Kidney (tissue), 13 donors: ENCODE measurements at regions not wholly inside any gene's neighbourhood (a gene's known extent, or its start where the extent isn't known, plus 50 kb on each side); places are given as distances from the start of the nearest gene placed in this dataset.

Source experiments
- DNase-seq, 5 donors: peaks; one replicate each; pipeline ENCODE4 v3.0.0-alpha.2; 2013 to 2020
- FAIRE-seq: peaks from 2 replicates; lab custom pipeline; 2012; peaks lifted over from hg19 to GRCh38; lab: Jason Lieb, UNC
- H3K27ac ChIP-seq, 2 donors: one replicate each; pipeline ENCODE4 v1.7.0; 2013; ENCODE audit warnings: low read depth in 2 of 2, low read length in 2 of 2, inconsistent platforms in 1 of 2
- H3K27me3 ChIP-seq: one replicate; pipeline ENCODE4 v1.7.1; 2013; ENCODE audit warnings: low read length, inconsistent platforms; ENCODE audit not compliant: control insufficient read depth, insufficient read depth
- H3K36me3 ChIP-seq, 3 donors: one replicate each; pipeline versions ENCODE4 v1.7.0 to v1.7.1; 2013; ENCODE audit warnings: low read length in 3 of 3, control low read depth in 1 of 3, inconsistent platforms in 1 of 3; ENCODE audit not compliant: insufficient read depth in 3 of 3, control insufficient read depth in 2 of 3
- H3K4me1 ChIP-seq, 3 donors: one replicate each; pipeline versions ENCODE4 v1.7.0 to v1.7.1; 2013; ENCODE audit warnings: low read length in 3 of 3, inconsistent platforms in 1 of 3, low read depth in 1 of 3; ENCODE audit not compliant: control insufficient read depth in 2 of 3, insufficient read depth in 2 of 3
- H3K4me3 ChIP-seq, 3 donors: one replicate each; pipeline versions ENCODE4 v1.7.0 to v1.8.1; 2013; ENCODE audit warnings: low read length in 3 of 3, control low read depth in 1 of 3, inconsistent platforms in 1 of 3
- H3K9ac ChIP-seq, 3 donors: one replicate each; pipeline versions ENCODE4 v1.7.0 to v1.7.1; 2013; ENCODE audit warnings: low read length in 3 of 3, control low read depth in 1 of 3, inconsistent platforms in 1 of 3
- H3K9me3 ChIP-seq, 3 donors: one replicate each; pipeline versions ENCODE4 v1.7.0 to v1.7.1; 2013; ENCODE audit warnings: low read length in 3 of 3, control low read depth in 1 of 3, inconsistent platforms in 1 of 3; ENCODE audit not compliant: control insufficient read depth in 2 of 3, insufficient read depth in 1 of 3
- intact Hi-C: fragments of 100-400 bp; cut with DNase I; formaldehyde crosslinking; loops from one replicate; pipeline ENCODE4 v1.11.1; 2022
- TF ChIP-seq, protein P1 (sequence below): IDR thresholded peaks from 3 replicates; pipeline ENCODE4 v1.5.1; 2012; ENCODE audit warnings: mild to moderate bottlenecking, moderate library complexity, borderline replicate concordance; ENCODE audit not compliant: insufficient read depth; ENCODE audit errors: extremely low read depth
- donor health status: control.
- donor health status: control.
- donor health status: control.
- donor health status: control.
- donor health status: control.
- donor health status: DM: yes; HTN: yes; CAD: no.
- donor health status: Normal renal cell carcinoma (clear cell type).

DNA sequence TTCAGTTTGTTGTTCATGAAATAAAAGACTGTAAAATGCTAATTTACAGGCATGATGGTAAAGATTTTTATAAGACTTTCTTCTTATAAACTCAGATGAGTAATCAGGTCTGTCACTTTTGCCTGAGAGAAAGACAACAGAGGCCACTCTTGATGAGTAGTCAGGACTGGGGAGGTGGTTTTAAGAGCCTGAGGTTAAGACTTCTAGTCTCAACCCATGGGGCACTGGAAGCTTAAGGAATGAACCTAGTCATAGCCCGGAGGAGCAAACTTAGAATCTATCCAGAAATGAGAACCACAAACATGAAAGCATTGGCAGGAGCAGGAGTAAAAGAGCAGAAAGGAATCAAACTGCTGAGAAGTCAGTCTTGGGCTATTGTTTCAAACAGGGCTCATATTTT lies 846.3 kb upstream of the ARPP21 start:
- H3K9ac ChIP-seq, result no peak overlapping the region
- H3K4me1 ChIP-seq, result no peaks in the 10 kb centered on the region
- FAIRE-seq, result no peak
- H3K27me3 ChIP-seq, result no peaks in the 10 kb centered on the region
- intact Hi-C loops, result no loop called here
- H3K27ac ChIP-seq, result no peak overlapping the region
- H3K4me3 ChIP-seq, result no peak overlapping the region
- TF ChIP-seq, protein P1, sequence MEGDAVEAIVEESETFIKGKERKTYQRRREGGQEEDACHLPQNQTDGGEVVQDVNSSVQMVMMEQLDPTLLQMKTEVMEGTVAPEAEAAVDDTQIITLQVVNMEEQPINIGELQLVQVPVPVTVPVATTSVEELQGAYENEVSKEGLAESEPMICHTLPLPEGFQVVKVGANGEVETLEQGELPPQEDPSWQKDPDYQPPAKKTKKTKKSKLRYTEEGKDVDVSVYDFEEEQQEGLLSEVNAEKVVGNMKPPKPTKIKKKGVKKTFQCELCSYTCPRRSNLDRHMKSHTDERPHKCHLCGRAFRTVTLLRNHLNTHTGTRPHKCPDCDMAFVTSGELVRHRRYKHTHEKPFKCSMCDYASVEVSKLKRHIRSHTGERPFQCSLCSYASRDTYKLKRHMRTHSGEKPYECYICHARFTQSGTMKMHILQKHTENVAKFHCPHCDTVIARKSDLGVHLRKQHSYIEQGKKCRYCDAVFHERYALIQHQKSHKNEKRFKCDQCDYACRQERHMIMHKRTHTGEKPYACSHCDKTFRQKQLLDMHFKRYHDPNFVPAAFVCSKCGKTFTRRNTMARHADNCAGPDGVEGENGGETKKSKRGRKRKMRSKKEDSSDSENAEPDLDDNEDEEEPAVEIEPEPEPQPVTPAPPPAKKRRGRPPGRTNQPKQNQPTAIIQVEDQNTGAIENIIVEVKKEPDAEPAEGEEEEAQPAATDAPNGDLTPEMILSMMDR, result no peak
- H3K36me3 ChIP-seq, result no peaks in the 10 kb centered on the region
- H3K9me3 ChIP-seq, result no peaks in the 10 kb centered on the region
- DNase-seq, result no peak

DNA sequence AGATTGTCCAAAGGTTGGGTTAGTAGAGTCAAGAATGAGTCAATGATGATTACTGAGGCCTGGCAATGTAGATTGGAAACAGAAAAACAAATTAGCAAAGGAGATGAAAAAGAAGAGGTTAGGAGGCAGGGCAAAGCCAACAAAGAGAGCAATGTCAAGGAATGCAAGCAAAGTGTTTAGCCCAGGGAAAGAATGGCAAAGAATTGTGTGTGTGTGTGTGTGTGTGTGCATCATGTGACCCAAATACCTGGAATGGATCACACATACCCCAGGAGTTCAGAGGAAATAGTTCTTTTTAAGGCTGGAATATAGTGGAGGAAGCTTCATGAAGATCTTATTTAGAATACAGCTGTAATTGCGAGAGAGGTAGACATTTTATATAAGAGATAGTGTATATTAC lies 831.7 kb upstream of the ARPP21 start:
- TF ChIP-seq, protein P1, result no peak
- DNase-seq (no peak), FAIRE-seq (no peak)
- no peaks in the 10 kb centered on the region for H3K4me1 ChIP-seq
- no peak overlapping the region for H3K9ac ChIP-seq
- intact Hi-C loops, result no loop called here
- H3K4me3 ChIP-seq, result no peak overlapping the region
- no peaks in the 10 kb centered on the region for H3K27me3 ChIP-seq
- no peak overlapping the region for H3K27ac ChIP-seq
- no peaks in the 10 kb centered on the region for H3K36me3 ChIP-seq
- H3K9me3 ChIP-seq, result no peaks in the 10 kb centered on the region

DNA sequence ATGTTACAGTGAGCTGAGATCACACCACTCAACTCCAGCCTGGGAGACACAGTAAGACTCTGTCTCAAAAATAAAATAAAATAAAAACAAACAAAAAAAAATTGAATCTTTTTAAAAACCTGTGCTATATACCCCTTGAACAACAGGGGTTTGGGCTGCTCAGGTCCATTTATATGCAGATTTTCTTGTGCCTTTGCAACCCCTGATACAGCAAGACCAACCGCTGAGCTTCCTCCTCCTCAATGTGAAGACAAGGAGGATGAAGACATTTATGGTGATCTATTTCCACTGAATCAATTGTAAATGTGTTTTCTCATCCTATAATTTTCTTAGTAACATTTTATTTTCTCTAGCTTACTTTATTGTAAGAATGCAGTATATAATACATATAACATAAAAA lies 831.0 kb upstream of the ARPP21 start:
- no peak for FAIRE-seq
- TF ChIP-seq, protein P1, result no peak

DNA sequence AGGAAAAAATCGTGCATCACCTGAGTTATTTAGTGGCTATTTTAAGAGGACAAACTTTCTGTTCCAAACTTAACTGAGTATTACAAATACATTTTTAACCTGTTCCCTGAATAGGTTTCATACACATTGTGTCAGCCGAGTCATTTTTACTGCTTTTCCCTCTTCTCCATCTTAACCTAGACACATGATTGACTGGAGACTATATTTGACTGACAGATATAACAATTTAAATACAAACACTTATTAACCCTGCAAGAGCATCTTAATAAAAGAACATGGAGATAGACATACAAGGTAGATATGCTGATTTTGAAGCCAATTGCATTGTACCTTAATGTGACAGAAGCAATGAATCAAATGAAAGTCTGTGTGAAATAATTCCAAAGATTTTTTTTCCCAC lies 810.5 kb upstream of the ARPP21 start:
- H3K9me3 ChIP-seq, result peaks cover 0 to 3% (median 0%) of the 10 kb centered on the region in 3 donors
- no peak overlapping the region for H3K4me3 ChIP-seq
- DNase-seq, result no peak
- H3K9ac ChIP-seq, result no peak overlapping the region
- no peaks in the 10 kb centered on the region for H3K4me1 ChIP-seq
- H3K36me3 ChIP-seq, result no peaks in the 10 kb centered on the region
- H3K27ac ChIP-seq, result no peak overlapping the region
- no peaks in the 10 kb centered on the region for H3K27me3 ChIP-seq
- no peak for FAIRE-seq
- intact Hi-C loops, result no loop called here
- TF ChIP-seq, protein P1, result no peak

More for the DNA sequence above, 831.0 kb upstream of the ARPP21 start:
- no peak for DNase-seq
- Histone ChIP-seq H3K4me3 (no peak overlapping the region), H3K27ac (no peak overlapping the region), H3K27me3 (no peaks in the 10 kb centered on the region), H3K4me1 (no peaks in the 10 kb centered on the region), H3K9me3 (no peaks in the 10 kb centered on the region), H3K36me3 (no peaks in the 10 kb centered on the region), H3K9ac (no peak overlapping the region)
- intact Hi-C loops, result no loop called here
